ENCODE measurements at regions not wholly inside any gene's neighbourhood (a gene's known extent, or its start where the extent isn't known, plus 50 kb on each side); places are given as distances from the start of the nearest gene placed in this dataset.

- TF ChIP-seq YY1 (IDR thresholded peaks at IDR 0.05; ENCODE audit: low read depth) (no peak), EP300 (IDR thresholded peaks at IDR 0.05; ENCODE audit: borderline replicate concordance) (no peak), TEAD4 (IDR thresholded peaks at IDR 0.05) (no peak), FOXM1 (IDR thresholded peaks at IDR 0.05; ENCODE audit: borderline replicate concordance, low read depth) (no peak), NFIC (IDR thresholded peaks at IDR 0.05) (no peak), RAD21 (IDR thresholded peaks at IDR 0.05; ENCODE audit: low read depth) (no peak), USF1 (IDR thresholded peaks at IDR 0.05) (no peak), EGR1 (IDR thresholded peaks at IDR 0.05) (no peak), ZBTB7A (IDR thresholded peaks at IDR 0.05; ENCODE audit: low read depth) (no peak), TCF12 (IDR thresholded peaks at IDR 0.05; ENCODE audit: low read depth) (no peak), CEBPB (IDR thresholded peaks at IDR 0.05) (no peak)
- TF ChIP-seq, protein P1, sequence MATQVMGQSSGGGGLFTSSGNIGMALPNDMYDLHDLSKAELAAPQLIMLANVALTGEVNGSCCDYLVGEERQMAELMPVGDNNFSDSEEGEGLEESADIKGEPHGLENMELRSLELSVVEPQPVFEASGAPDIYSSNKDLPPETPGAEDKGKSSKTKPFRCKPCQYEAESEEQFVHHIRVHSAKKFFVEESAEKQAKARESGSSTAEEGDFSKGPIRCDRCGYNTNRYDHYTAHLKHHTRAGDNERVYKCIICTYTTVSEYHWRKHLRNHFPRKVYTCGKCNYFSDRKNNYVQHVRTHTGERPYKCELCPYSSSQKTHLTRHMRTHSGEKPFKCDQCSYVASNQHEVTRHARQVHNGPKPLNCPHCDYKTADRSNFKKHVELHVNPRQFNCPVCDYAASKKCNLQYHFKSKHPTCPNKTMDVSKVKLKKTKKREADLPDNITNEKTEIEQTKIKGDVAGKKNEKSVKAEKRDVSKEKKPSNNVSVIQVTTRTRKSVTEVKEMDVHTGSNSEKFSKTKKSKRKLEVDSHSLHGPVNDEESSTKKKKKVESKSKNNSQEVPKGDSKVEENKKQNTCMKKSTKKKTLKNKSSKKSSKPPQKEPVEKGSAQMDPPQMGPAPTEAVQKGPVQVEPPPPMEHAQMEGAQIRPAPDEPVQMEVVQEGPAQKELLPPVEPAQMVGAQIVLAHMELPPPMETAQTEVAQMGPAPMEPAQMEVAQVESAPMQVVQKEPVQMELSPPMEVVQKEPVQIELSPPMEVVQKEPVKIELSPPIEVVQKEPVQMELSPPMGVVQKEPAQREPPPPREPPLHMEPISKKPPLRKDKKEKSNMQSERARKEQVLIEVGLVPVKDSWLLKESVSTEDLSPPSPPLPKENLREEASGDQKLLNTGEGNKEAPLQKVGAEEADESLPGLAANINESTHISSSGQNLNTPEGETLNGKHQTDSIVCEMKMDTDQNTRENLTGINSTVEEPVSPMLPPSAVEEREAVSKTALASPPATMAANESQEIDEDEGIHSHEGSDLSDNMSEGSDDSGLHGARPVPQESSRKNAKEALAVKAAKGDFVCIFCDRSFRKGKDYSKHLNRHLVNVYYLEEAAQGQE (IDR thresholded peaks at IDR 0.05; ENCODE audit: low read depth), result no peak
- TF ChIP-seq, protein P2, sequence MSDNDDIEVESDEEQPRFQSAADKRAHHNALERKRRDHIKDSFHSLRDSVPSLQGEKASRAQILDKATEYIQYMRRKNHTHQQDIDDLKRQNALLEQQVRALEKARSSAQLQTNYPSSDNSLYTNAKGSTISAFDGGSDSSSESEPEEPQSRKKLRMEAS (IDR thresholded peaks at IDR 0.05), result no peak
These were observed 308.3 kb downstream of the NR2F2 start for GRCh38 chr15:96638793-96639192.

- TF ChIP-seq TAF1 (IDR thresholded peaks at IDR 0.05; ENCODE audit: low read depth) (no peak), EGR1 (IDR thresholded peaks at IDR 0.05) (no peak), CREB1 (IDR thresholded peaks at IDR 0.05; ENCODE audit: low read depth) (no peak), USF1 (IDR thresholded peaks at IDR 0.05) (no peak), EP300 (IDR thresholded peaks at IDR 0.05; ENCODE audit: borderline replicate concordance) (no peak)
- TF ChIP-seq, protein P2 (IDR thresholded peaks at IDR 0.05), result no peak
These were observed 315.3 kb downstream of the NR2F2 start for GRCh38 chr15:96645796-96646195.

- TF ChIP-seq TCF12 (IDR thresholded peaks at IDR 0.05; ENCODE audit: low read depth), result no peak
- TF ChIP-seq ZBTB7A (IDR thresholded peaks at IDR 0.05; ENCODE audit: low read depth), result no peak
- no peak for TF ChIP-seq EP300 (IDR thresholded peaks at IDR 0.05; ENCODE audit: borderline replicate concordance)
- TF ChIP-seq TAF1 (IDR thresholded peaks at IDR 0.05; ENCODE audit: low read depth), result no peak
- TF ChIP-seq YY1 (IDR thresholded peaks at IDR 0.05; ENCODE audit: low read depth), result no peak
- TF ChIP-seq CEBPB (IDR thresholded peaks at IDR 0.05), result no peak
- TF ChIP-seq, protein P2 (IDR thresholded peaks at IDR 0.05), result no peak
- TF ChIP-seq EGR1 (IDR thresholded peaks at IDR 0.05), result no peak
- no peak for TF ChIP-seq FOXM1 (IDR thresholded peaks at IDR 0.05; ENCODE audit: borderline replicate concordance, low read depth)
- TF ChIP-seq NFIC (IDR thresholded peaks at IDR 0.05), result no peak
- no peak for TF ChIP-seq CREB1 (IDR thresholded peaks at IDR 0.05; ENCODE audit: low read depth)
- no peak for TF ChIP-seq TEAD4 (IDR thresholded peaks at IDR 0.05)
These were observed 318.4 kb downstream of the NR2F2 start for GRCh38 chr15:96648866-96649265.

DNA sequence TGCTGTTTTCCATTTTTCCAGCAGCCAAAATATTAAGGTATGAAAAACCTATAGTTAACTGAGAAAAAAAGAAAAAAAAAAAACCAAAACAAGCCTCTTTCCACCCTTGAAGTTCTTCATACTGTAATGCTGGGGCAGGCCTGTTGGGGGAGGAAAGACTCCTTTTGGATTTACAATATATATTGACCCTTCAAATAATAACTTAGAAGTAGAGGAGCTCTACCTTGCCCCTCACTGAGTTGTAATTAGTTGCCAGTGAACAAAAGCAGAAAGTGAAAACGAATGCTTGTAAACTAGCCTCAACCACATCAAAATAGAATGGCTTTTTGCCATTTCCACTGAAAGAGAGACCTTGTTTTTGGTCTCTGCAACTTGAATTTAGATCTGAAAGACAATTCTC lies 326.6 kb downstream of the NR2F2 start:
- no peak for TF ChIP-seq CREB1 (IDR thresholded peaks at IDR 0.05; ENCODE audit: low read depth)
- no peak for TF ChIP-seq TEAD4 (IDR thresholded peaks at IDR 0.05)
- TF ChIP-seq EGR1 (IDR thresholded peaks at IDR 0.05), result no peak
- no peak for TF ChIP-seq RAD21 (IDR thresholded peaks at IDR 0.05; ENCODE audit: low read depth)
- TF ChIP-seq CEBPB (IDR thresholded peaks at IDR 0.05), result no peak
- TF ChIP-seq EP300 (IDR thresholded peaks at IDR 0.05; ENCODE audit: borderline replicate concordance), result no peak
- no peak for TF ChIP-seq ZBTB7A (IDR thresholded peaks at IDR 0.05; ENCODE audit: low read depth)
- TF ChIP-seq TAF1 (IDR thresholded peaks at IDR 0.05; ENCODE audit: low read depth), result no peak
- TF ChIP-seq, protein P2 (IDR thresholded peaks at IDR 0.05), result no peak
- TF ChIP-seq NFIC (IDR thresholded peaks at IDR 0.05), result no peak
- no peak for TF ChIP-seq YY1 (IDR thresholded peaks at IDR 0.05; ENCODE audit: low read depth)
- no peak for TF ChIP-seq TCF12 (IDR thresholded peaks at IDR 0.05; ENCODE audit: low read depth)
- TF ChIP-seq, protein P1 (IDR thresholded peaks at IDR 0.05; ENCODE audit: low read depth), result no peak
- TF ChIP-seq FOXM1 (IDR thresholded peaks at IDR 0.05; ENCODE audit: borderline replicate concordance, low read depth), result no peak
- TF ChIP-seq USF1 (IDR thresholded peaks at IDR 0.05), result no peak

- TF ChIP-seq FOXM1 (IDR thresholded peaks at IDR 0.05; ENCODE audit: borderline replicate concordance, low read depth), result no peak
- no peak for TF ChIP-seq TCF12 (IDR thresholded peaks at IDR 0.05; ENCODE audit: low read depth)
- no peak for TF ChIP-seq TAF1 (IDR thresholded peaks at IDR 0.05; ENCODE audit: low read depth)
- no peak for TF ChIP-seq NFIC (IDR thresholded peaks at IDR 0.05)
- TF ChIP-seq, protein P2 (IDR thresholded peaks at IDR 0.05), result no peak
- no peak for TF ChIP-seq YY1 (IDR thresholded peaks at IDR 0.05; ENCODE audit: low read depth)
- TF ChIP-seq EP300 (IDR thresholded peaks at IDR 0.05; ENCODE audit: borderline replicate concordance), result no peak
- no peak for TF ChIP-seq EGR1 (IDR thresholded peaks at IDR 0.05)
- no peak for TF ChIP-seq TEAD4 (IDR thresholded peaks at IDR 0.05)
- TF ChIP-seq USF1 (IDR thresholded peaks at IDR 0.05), result no peak
- TF ChIP-seq CREB1 (IDR thresholded peaks at IDR 0.05; ENCODE audit: low read depth), result no peak
- TF ChIP-seq, protein P1 (IDR thresholded peaks at IDR 0.05; ENCODE audit: low read depth), result no peak
- TF ChIP-seq CEBPB (IDR thresholded peaks at IDR 0.05), result no peak
- TF ChIP-seq ZBTB7A (IDR thresholded peaks at IDR 0.05; ENCODE audit: low read depth), result no peak
These were observed 339.9 kb downstream of the NR2F2 start for GRCh38 chr15:96670389-96670788.
